PFSK-1 (cell line): ENCODE measurements at regions not wholly inside any gene's neighbourhood (a gene's known extent, or its start where the extent isn't known, plus 50 kb on each side); places are given as distances from the start of the nearest gene placed in this dataset.

Source experiments
- POLR2AphosphoS5 ChIP-seq: IDR thresholded peaks from 2 replicates; pipeline ENCODE4 v1.6.1; 2012; ENCODE audit warnings: low read depth, mild to moderate bottlenecking, control low read depth, low read length, moderate library complexity
- SIN3A ChIP-seq: IDR thresholded peaks from 2 replicates; pipeline ENCODE4 v1.6.1; 2012; ENCODE audit warnings: mild to moderate bottlenecking, low read length, moderate library complexity, borderline replicate concordance; ENCODE audit not compliant: insufficient read depth
- TAF1 ChIP-seq: IDR thresholded peaks from 2 replicates; pipeline ENCODE4 v1.6.1; 2012; ENCODE audit warnings: low read length, control low read depth, borderline replicate concordance; ENCODE audit not compliant: insufficient read depth
- TF ChIP-seq, protein P1 (sequence below), 2 experiments: IDR thresholded peaks; 2 replicates each; pipeline versions ENCODE4 v1.6.1 to v1.8.0; 2011 to 2012; ENCODE audit warnings: low read depth in 2 of 2, low read length in 2 of 2, control low read depth in 1 of 2, inconsistent platforms in 1 of 2, mild to moderate bottlenecking in 1 of 2, moderate library complexity in 1 of 2; ENCODE audit not compliant: insufficient read depth in 1 of 2

DNA sequence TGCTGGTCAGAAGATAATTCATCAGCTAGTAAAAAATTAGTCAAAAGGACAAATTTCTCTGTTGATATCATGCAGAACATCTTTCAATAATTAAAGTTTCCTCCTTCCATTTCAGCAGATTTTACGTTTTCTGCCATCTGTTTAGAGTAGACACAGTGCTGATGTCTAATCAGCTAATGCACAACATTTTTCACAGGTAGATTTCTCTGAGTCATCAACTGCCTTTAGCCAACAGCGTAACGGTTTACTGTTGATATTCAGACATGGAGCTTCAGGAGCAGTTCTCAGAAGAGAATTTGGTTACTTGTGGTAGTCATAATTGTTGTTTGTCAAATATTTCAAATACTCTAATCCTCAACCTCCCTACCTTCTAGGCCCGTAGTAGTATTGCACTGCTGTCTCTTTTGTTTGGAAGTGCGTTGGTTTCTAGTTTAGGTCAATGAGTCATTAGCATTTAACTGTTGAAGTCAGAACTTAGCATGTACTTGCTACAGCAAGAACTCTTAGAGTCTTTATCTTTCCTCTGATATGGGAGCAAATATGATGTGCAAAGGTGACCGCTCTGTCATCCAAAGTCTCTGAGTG is 86.8 kb upstream of the TFPI start:
- TF ChIP-seq POLR2AphosphoS5: no peak
- TF ChIP-seq, protein P1, sequence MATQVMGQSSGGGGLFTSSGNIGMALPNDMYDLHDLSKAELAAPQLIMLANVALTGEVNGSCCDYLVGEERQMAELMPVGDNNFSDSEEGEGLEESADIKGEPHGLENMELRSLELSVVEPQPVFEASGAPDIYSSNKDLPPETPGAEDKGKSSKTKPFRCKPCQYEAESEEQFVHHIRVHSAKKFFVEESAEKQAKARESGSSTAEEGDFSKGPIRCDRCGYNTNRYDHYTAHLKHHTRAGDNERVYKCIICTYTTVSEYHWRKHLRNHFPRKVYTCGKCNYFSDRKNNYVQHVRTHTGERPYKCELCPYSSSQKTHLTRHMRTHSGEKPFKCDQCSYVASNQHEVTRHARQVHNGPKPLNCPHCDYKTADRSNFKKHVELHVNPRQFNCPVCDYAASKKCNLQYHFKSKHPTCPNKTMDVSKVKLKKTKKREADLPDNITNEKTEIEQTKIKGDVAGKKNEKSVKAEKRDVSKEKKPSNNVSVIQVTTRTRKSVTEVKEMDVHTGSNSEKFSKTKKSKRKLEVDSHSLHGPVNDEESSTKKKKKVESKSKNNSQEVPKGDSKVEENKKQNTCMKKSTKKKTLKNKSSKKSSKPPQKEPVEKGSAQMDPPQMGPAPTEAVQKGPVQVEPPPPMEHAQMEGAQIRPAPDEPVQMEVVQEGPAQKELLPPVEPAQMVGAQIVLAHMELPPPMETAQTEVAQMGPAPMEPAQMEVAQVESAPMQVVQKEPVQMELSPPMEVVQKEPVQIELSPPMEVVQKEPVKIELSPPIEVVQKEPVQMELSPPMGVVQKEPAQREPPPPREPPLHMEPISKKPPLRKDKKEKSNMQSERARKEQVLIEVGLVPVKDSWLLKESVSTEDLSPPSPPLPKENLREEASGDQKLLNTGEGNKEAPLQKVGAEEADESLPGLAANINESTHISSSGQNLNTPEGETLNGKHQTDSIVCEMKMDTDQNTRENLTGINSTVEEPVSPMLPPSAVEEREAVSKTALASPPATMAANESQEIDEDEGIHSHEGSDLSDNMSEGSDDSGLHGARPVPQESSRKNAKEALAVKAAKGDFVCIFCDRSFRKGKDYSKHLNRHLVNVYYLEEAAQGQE (IDR thresholded peaks at IDR 0.05; ENCODE audit: insufficient read depth in 1 of 2, low read depth in 2 of 2, low read length in 2 of 2): no peak
- no peak for TF ChIP-seq SIN3A
- TF ChIP-seq TAF1: no peak
